ENCODE measurements at regions not wholly inside any gene's neighbourhood (a gene's known extent, or its start where the extent isn't known, plus 50 kb on each side); places are given as distances from the start of the nearest gene placed in this dataset.
"Not testable (repeated sequence)": the region's sequence is repeated elsewhere in the genome, so short reads cannot be mapped to it uniquely, and the experiment has no call there.

- not testable (repeated sequence) for H3K27me3 Mint-ChIP-seq; DNase-seq; H3K4me3 Mint-ChIP-seq; H3K4me1 Mint-ChIP-seq (ENCODE audit: low read depth); H3K9me3 Mint-ChIP-seq; H3K36me3 Mint-ChIP-seq (ENCODE audit: low read depth); H3K27ac Mint-ChIP-seq
Observed at GRCh38 chr9:42656789-42657188, 473.3 kb downstream of the SPATA31A6 start.

GRCh38 chr9:42657496-42657895 lies 474.0 kb downstream of the SPATA31A6 start:
- not testable (repeated sequence) for H3K27ac Mint-ChIP-seq; DNase-seq; H3K9me3 Mint-ChIP-seq; H3K27me3 Mint-ChIP-seq; H3K4me1 Mint-ChIP-seq (ENCODE audit: low read depth); H3K4me3 Mint-ChIP-seq; H3K36me3 Mint-ChIP-seq (ENCODE audit: low read depth)

GRCh38 chr9:42697146-42697545 lies 513.7 kb downstream of the SPATA31A6 start:
- H3K36me3 Mint-ChIP-seq (ENCODE audit: low read depth); H3K9me3 Mint-ChIP-seq; H3K4me3 Mint-ChIP-seq; H3K27ac Mint-ChIP-seq; DNase-seq; H3K27me3 Mint-ChIP-seq; H3K4me1 Mint-ChIP-seq (ENCODE audit: low read depth): not testable (repeated sequence)

- not testable (repeated sequence) for DNase-seq; H3K4me3 Mint-ChIP-seq; H3K27ac Mint-ChIP-seq; H3K27me3 Mint-ChIP-seq; H3K36me3 Mint-ChIP-seq (ENCODE audit: low read depth); H3K9me3 Mint-ChIP-seq; H3K4me1 Mint-ChIP-seq (ENCODE audit: low read depth)
Observed at GRCh38 chr9:42702890-42703289, 519.4 kb downstream of the SPATA31A6 start.

- H3K36me3 Mint-ChIP-seq (ENCODE audit: low read depth); H3K27ac Mint-ChIP-seq; H3K9me3 Mint-ChIP-seq; H3K27me3 Mint-ChIP-seq; H3K4me3 Mint-ChIP-seq; H3K4me1 Mint-ChIP-seq (ENCODE audit: low read depth): not testable (repeated sequence)
- peak; percentile 52 for DNase-seq
Observed at GRCh38 chr9:42724841-42725835, 541.7 kb downstream of the SPATA31A6 start.

GRCh38 chr9:42743030-42743814 lies 559.8 kb downstream of the SPATA31A6 start:
- not testable (repeated sequence) for H3K4me3 Mint-ChIP-seq; H3K36me3 Mint-ChIP-seq (ENCODE audit: low read depth); H3K9me3 Mint-ChIP-seq; H3K27ac Mint-ChIP-seq; H3K27me3 Mint-ChIP-seq; H3K4me1 Mint-ChIP-seq (ENCODE audit: low read depth)
- DNase-seq: peak; percentile 80

GRCh38 chr9:42757251-42757650 lies 573.8 kb downstream of the SPATA31A6 start:
- DNase-seq; H3K36me3 Mint-ChIP-seq (ENCODE audit: low read depth); H3K9me3 Mint-ChIP-seq; H3K27ac Mint-ChIP-seq; H3K4me1 Mint-ChIP-seq (ENCODE audit: low read depth); H3K4me3 Mint-ChIP-seq; H3K27me3 Mint-ChIP-seq: not testable (repeated sequence)

GRCh38 chr9:42759320-42759719 lies 575.9 kb downstream of the SPATA31A6 start:
- not testable (repeated sequence) for DNase-seq; H3K36me3 Mint-ChIP-seq (ENCODE audit: low read depth); H3K27ac Mint-ChIP-seq; H3K4me1 Mint-ChIP-seq (ENCODE audit: low read depth); H3K4me3 Mint-ChIP-seq; H3K9me3 Mint-ChIP-seq; H3K27me3 Mint-ChIP-seq

GRCh38 chr9:42782201-42782600 lies 598.7 kb downstream of the SPATA31A6 start:
- H3K9me3 Mint-ChIP-seq; H3K27me3 Mint-ChIP-seq; H3K4me3 Mint-ChIP-seq; DNase-seq; H3K36me3 Mint-ChIP-seq (ENCODE audit: low read depth); H3K4me1 Mint-ChIP-seq (ENCODE audit: low read depth); H3K27ac Mint-ChIP-seq: not testable (repeated sequence)

GRCh38 chr9:42792725-42793124 lies 609.3 kb downstream of the SPATA31A6 start:
- H3K27ac Mint-ChIP-seq; H3K36me3 Mint-ChIP-seq (ENCODE audit: low read depth); H3K27me3 Mint-ChIP-seq; DNase-seq; H3K4me3 Mint-ChIP-seq; H3K9me3 Mint-ChIP-seq; H3K4me1 Mint-ChIP-seq (ENCODE audit: low read depth): not testable (repeated sequence)

- H3K4me3 Mint-ChIP-seq; H3K4me1 Mint-ChIP-seq (ENCODE audit: low read depth); DNase-seq; H3K27ac Mint-ChIP-seq; H3K36me3 Mint-ChIP-seq (ENCODE audit: low read depth); H3K27me3 Mint-ChIP-seq; H3K9me3 Mint-ChIP-seq: not testable (repeated sequence)
Observed at GRCh38 chr9:42798571-42798970, 615.1 kb downstream of the SPATA31A6 start.

GRCh38 chr9:42802716-42803115 lies 619.3 kb downstream of the SPATA31A6 start:
- H3K4me3 Mint-ChIP-seq; DNase-seq; H3K27ac Mint-ChIP-seq; H3K36me3 Mint-ChIP-seq (ENCODE audit: low read depth); H3K4me1 Mint-ChIP-seq (ENCODE audit: low read depth); H3K27me3 Mint-ChIP-seq; H3K9me3 Mint-ChIP-seq: not testable (repeated sequence)

- H3K27ac Mint-ChIP-seq; H3K36me3 Mint-ChIP-seq (ENCODE audit: low read depth); DNase-seq; H3K27me3 Mint-ChIP-seq; H3K9me3 Mint-ChIP-seq; H3K4me3 Mint-ChIP-seq; H3K4me1 Mint-ChIP-seq (ENCODE audit: low read depth): not testable (repeated sequence)
Observed at GRCh38 chr9:42806674-42807073, 623.2 kb downstream of the SPATA31A6 start.

- not testable (repeated sequence) for H3K27me3 Mint-ChIP-seq; H3K27ac Mint-ChIP-seq; DNase-seq; H3K4me1 Mint-ChIP-seq (ENCODE audit: low read depth); H3K36me3 Mint-ChIP-seq (ENCODE audit: low read depth); H3K9me3 Mint-ChIP-seq; H3K4me3 Mint-ChIP-seq
Observed at GRCh38 chr9:42821468-42821867, 638.0 kb downstream of the SPATA31A6 start.

GRCh38 chr9:42848156-42848555 lies 664.7 kb downstream of the SPATA31A6 start:
- H3K36me3 Mint-ChIP-seq (ENCODE audit: low read depth); H3K4me3 Mint-ChIP-seq; H3K9me3 Mint-ChIP-seq; H3K27me3 Mint-ChIP-seq; H3K4me1 Mint-ChIP-seq (ENCODE audit: low read depth); DNase-seq; H3K27ac Mint-ChIP-seq: not testable (repeated sequence)

All from activated T-cell treated with anti-CD3 and anti-CD28 coated beads, Interleukin-2, amount 50 U/mL, for 24 hours (primary cell).